ENCODE measurements at regions not wholly inside any gene's neighbourhood (a gene's known extent, or its start where the extent isn't known, plus 50 kb on each side); places are given as distances from the start of the nearest gene placed in this dataset.
"Not testable (repeated sequence)": the region's sequence is repeated elsewhere in the genome, so short reads cannot be mapped to it uniquely, and the experiment has no call there.

- POLR2A ChIA-PET, result interaction anchor here (0.6 to 1.8 kb wide), 7 partner anchors 70 to 273 kb away, joined by 3 to 10 read pairs (median 4); no protein-coding TSS in a partner anchor
- TSS peak; percentile 84 for BruUV-seq (replicated peaks)
- peaks cover 11% of the 10 kb centered on the region for H3K9me3 Mint-ChIP-seq (ENCODE audit: unreplicated experiment)
- peak; percentile 43 for DNase-seq (ENCODE audit: unreplicated experiment)
- CTCF ChIA-PET, result no interaction called here
- no peaks in the 10 kb centered on the region for H3K4me1 Mint-ChIP-seq (ENCODE audit: insufficient read depth, unreplicated experiment)
- no peaks in the 10 kb centered on the region for H3K36me3 Mint-ChIP-seq (ENCODE audit: insufficient read depth, unreplicated experiment)
- peak overlapping the region; percentile 95 for H3K27ac Mint-ChIP-seq (ENCODE audit: low read depth, unreplicated experiment)
- H3K4me3 Mint-ChIP-seq (ENCODE audit: unreplicated experiment), result peak overlapping the region; percentile 73
- no peak for TF ChIP-seq CTCF (IDR thresholded peaks at IDR 0.05; ENCODE audit: unreplicated experiment)
- intact Hi-C loops (cut with micrococcal nuclease), result loop anchor here (2.0 to 5.0 kb wide), 3 partner anchors 48 to 236 kb away; partner anchors contain the start of gene IER5L
- H3K27me3 Mint-ChIP-seq (ENCODE audit: insufficient read depth, unreplicated experiment), result no peaks in the 10 kb centered on the region
Observed at GRCh38 chr9:129412814-129413536, 207.9 kb downstream of the C9orf50 start.

GRCh38 chr9:129412176-129412813 lies 208.6 kb downstream of the C9orf50 start:
- BruUV-seq (replicated peaks); H3K36me3 Mint-ChIP-seq (ENCODE audit: insufficient read depth, unreplicated experiment); CTCF ChIA-PET; H3K27me3 Mint-ChIP-seq (ENCODE audit: insufficient read depth, unreplicated experiment); DNase-seq (ENCODE audit: unreplicated experiment); H3K4me1 Mint-ChIP-seq (ENCODE audit: insufficient read depth, unreplicated experiment): not testable (repeated sequence)
- POLR2A ChIA-PET, result interaction anchor here (0.7 to 1.8 kb wide), 7 partner anchors 9 to 272 kb away, joined by 3 to 9 read pairs (median 4); no protein-coding TSS in a partner anchor
- H3K27ac Mint-ChIP-seq (ENCODE audit: low read depth, unreplicated experiment), result peak overlapping the region; percentile 95
- intact Hi-C loops (cut with micrococcal nuclease), result loop anchor here (2.0 to 5.0 kb wide), 3 partner anchors 49 to 235 kb away; partner anchors contain the start of gene IER5L
- H3K9me3 Mint-ChIP-seq (ENCODE audit: unreplicated experiment), result peaks cover 11% of the 10 kb centered on the region
- peak overlapping the region; percentile 73 for H3K4me3 Mint-ChIP-seq (ENCODE audit: unreplicated experiment)

GRCh38 chr9:129411501-129412175 lies 209.3 kb downstream of the C9orf50 start:
- no TSS peak for BruUV-seq (replicated peaks)
- H3K27me3 Mint-ChIP-seq (ENCODE audit: insufficient read depth, unreplicated experiment), result no peaks in the 10 kb centered on the region
- TF ChIP-seq CTCF (IDR thresholded peaks at IDR 0.05; ENCODE audit: unreplicated experiment), result no peak
- H3K4me3 Mint-ChIP-seq (ENCODE audit: unreplicated experiment), result no peak overlapping the region
- intact Hi-C loops (cut with micrococcal nuclease), result loop anchor here (2.0 to 5.0 kb wide), 3 partner anchors 49 to 234 kb away; partner anchors contain the start of gene IER5L
- CTCF ChIA-PET, result interaction anchor here (0.7 kb wide), 1 partner anchor 29 kb away, joined by 3 read pairs; no protein-coding TSS in a partner anchor
- peak overlapping the region; percentile 95 for H3K27ac Mint-ChIP-seq (ENCODE audit: low read depth, unreplicated experiment)
- H3K4me1 Mint-ChIP-seq (ENCODE audit: insufficient read depth, unreplicated experiment), result peaks cover 1% of the 10 kb centered on the region
- peaks cover 11% of the 10 kb centered on the region for H3K9me3 Mint-ChIP-seq (ENCODE audit: unreplicated experiment)
- POLR2A ChIA-PET, result interaction anchor here (0.7 to 1.8 kb wide), 5 partner anchors 10 to 83 kb away, joined by 3 to 6 read pairs (median 4); no protein-coding TSS in a partner anchor
- DNase-seq (ENCODE audit: unreplicated experiment), result no peak
- no peaks in the 10 kb centered on the region for H3K36me3 Mint-ChIP-seq (ENCODE audit: insufficient read depth, unreplicated experiment)

- TF ChIP-seq CTCF (IDR thresholded peaks at IDR 0.05; ENCODE audit: unreplicated experiment), result no peak
- ChIA-PET CTCF (no interaction called here), POLR2A (interaction anchor here (1.4 kb wide), 1 partner anchor 77 kb away, joined by 3 read pairs; no protein-coding TSS in a partner anchor)
- peaks cover 6% of the 10 kb centered on the region for H3K4me1 Mint-ChIP-seq (ENCODE audit: insufficient read depth, unreplicated experiment)
- intact Hi-C loops (cut with micrococcal nuclease), result loop anchor here (5.0 kb wide), 1 partner anchor 233 kb away; the partner anchor contains the start of gene IER5L
- DNase-seq (ENCODE audit: unreplicated experiment), result no peak
- no peak overlapping the region for H3K4me3 Mint-ChIP-seq (ENCODE audit: unreplicated experiment)
- H3K36me3 Mint-ChIP-seq (ENCODE audit: insufficient read depth, unreplicated experiment), result no peaks in the 10 kb centered on the region
- H3K27me3 Mint-ChIP-seq (ENCODE audit: insufficient read depth, unreplicated experiment), result no peaks in the 10 kb centered on the region
- no peak overlapping the region for H3K27ac Mint-ChIP-seq (ENCODE audit: low read depth, unreplicated experiment)
- H3K9me3 Mint-ChIP-seq (ENCODE audit: unreplicated experiment), result peaks cover 11% of the 10 kb centered on the region
- no TSS peak for BruUV-seq (replicated peaks)
Observed at GRCh38 chr9:129410226-129410625, 210.7 kb downstream of the C9orf50 start.

All from MCF 10A (cell line).